ENCODE measurements at regions not wholly inside any gene's neighbourhood (a gene's known extent, or its start where the extent isn't known, plus 50 kb on each side); places are given as distances from the start of the nearest gene placed in this dataset.

DNA sequence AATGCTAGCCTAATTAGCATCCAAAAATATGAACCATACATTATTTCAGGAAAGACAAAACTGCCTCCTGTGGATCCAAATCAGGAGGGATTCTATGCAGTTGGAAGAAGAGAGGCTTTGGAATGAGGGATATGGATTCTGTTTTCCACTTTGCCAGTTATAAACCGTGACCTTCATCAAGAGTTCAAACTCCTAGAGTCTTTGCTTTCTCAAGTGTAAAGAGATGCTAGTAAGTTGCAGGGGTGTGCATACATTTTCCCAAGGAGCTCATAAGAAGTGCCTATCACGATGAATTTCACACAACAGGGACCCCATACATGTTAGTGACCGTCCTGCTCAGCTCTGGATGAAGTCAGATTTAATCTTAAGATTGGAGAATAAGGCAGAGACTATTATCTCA lies 542.5 kb downstream of the SOX11 start:
- no peak overlapping the region for H2AFZ ChIP-seq
- H3K4me3 ChIP-seq, result no peak overlapping the region
- no peaks in the 10 kb centered on the region for H4K20me1 ChIP-seq (ENCODE audit: insufficient read depth, poor library complexity, severe bottlenecking)
- 88% methylated on average over 3 of the region's 3 CpGs for WGBS (ENCODE audit: low lambda C conversion rate, missing lambda C conversion rate)
- no peak for TF ChIP-seq EZH2phosphoT487 (IDR thresholded peaks at IDR 0.05; ENCODE audit: low read depth, severe bottlenecking, unreplicated experiment)
- H3K9me2 ChIP-seq (replicated peaks; ENCODE audit: insufficient read depth), result no peaks in the 10 kb centered on the region
- H3K9me3 ChIP-seq (ENCODE audit: low read depth), result no peaks in the 10 kb centered on the region
- no peaks in the 10 kb centered on the region for H3K4me1 ChIP-seq (ENCODE audit: insufficient read depth)
- H3K27ac ChIP-seq, result no peak overlapping the region
- DNase-seq (ENCODE audit: low spot score), result no peak
- H3K27me3 ChIP-seq, result no peaks in the 10 kb centered on the region
- no peaks in the 10 kb centered on the region for H3K79me2 ChIP-seq
- H3K4me2 ChIP-seq, result no peak overlapping the region
- no peaks in the 10 kb centered on the region for H3K36me3 ChIP-seq (replicated peaks; ENCODE audit: insufficient read depth, low read depth)

DNA sequence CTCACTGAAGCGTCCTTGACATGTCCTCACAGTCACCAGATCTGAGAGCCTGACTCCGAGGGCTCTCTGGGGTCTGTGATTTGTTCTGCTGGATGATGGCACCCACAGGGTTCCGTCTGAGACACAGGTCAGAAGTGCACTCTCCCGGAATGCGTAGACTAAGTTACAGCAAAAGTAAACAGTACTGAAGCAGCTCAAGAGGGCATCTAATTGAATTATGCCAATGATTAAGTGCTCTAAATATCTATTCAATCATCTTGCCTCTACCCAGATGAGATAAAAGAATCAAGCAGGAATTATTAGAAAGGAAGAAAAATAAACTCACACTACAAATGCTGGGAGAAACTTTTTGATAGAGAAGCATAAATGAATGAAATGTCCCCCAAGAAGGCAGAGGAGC lies 544.1 kb downstream of the SOX11 start:
- H4K20me1 ChIP-seq (ENCODE audit: insufficient read depth, poor library complexity, severe bottlenecking), result no peaks in the 10 kb centered on the region
- no peak for TF ChIP-seq EZH2phosphoT487 (IDR thresholded peaks at IDR 0.05; ENCODE audit: low read depth, severe bottlenecking, unreplicated experiment)
- TF ChIP-seq, protein P1, sequence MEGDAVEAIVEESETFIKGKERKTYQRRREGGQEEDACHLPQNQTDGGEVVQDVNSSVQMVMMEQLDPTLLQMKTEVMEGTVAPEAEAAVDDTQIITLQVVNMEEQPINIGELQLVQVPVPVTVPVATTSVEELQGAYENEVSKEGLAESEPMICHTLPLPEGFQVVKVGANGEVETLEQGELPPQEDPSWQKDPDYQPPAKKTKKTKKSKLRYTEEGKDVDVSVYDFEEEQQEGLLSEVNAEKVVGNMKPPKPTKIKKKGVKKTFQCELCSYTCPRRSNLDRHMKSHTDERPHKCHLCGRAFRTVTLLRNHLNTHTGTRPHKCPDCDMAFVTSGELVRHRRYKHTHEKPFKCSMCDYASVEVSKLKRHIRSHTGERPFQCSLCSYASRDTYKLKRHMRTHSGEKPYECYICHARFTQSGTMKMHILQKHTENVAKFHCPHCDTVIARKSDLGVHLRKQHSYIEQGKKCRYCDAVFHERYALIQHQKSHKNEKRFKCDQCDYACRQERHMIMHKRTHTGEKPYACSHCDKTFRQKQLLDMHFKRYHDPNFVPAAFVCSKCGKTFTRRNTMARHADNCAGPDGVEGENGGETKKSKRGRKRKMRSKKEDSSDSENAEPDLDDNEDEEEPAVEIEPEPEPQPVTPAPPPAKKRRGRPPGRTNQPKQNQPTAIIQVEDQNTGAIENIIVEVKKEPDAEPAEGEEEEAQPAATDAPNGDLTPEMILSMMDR (IDR thresholded peaks at IDR 0.05; ENCODE audit: poor library complexity), result no peak
- TF ChIP-seq EZH2 (IDR thresholded peaks at IDR 0.05; ENCODE audit: borderline replicate concordance), result no peak
- H3K27ac ChIP-seq, result no peak overlapping the region
- H3K4me1 ChIP-seq (ENCODE audit: insufficient read depth), result no peaks in the 10 kb centered on the region
- H3K36me3 ChIP-seq (replicated peaks; ENCODE audit: insufficient read depth, low read depth), result no peaks in the 10 kb centered on the region
- WGBS (ENCODE audit: low lambda C conversion rate, missing lambda C conversion rate), result 50% methylated on average over 5 of the region's 5 CpGs
- no peak overlapping the region for H3K4me2 ChIP-seq
- DNase-seq (ENCODE audit: low spot score), result no peak
- no peaks in the 10 kb centered on the region for H3K9me2 ChIP-seq (replicated peaks; ENCODE audit: insufficient read depth)
- no peaks in the 10 kb centered on the region for H3K79me2 ChIP-seq
- no peaks in the 10 kb centered on the region for H3K27me3 ChIP-seq
- no peaks in the 10 kb centered on the region for H3K9me3 ChIP-seq (ENCODE audit: low read depth)
- H3K4me3 ChIP-seq, result no peak overlapping the region
- no peak overlapping the region for H2AFZ ChIP-seq

DNA sequence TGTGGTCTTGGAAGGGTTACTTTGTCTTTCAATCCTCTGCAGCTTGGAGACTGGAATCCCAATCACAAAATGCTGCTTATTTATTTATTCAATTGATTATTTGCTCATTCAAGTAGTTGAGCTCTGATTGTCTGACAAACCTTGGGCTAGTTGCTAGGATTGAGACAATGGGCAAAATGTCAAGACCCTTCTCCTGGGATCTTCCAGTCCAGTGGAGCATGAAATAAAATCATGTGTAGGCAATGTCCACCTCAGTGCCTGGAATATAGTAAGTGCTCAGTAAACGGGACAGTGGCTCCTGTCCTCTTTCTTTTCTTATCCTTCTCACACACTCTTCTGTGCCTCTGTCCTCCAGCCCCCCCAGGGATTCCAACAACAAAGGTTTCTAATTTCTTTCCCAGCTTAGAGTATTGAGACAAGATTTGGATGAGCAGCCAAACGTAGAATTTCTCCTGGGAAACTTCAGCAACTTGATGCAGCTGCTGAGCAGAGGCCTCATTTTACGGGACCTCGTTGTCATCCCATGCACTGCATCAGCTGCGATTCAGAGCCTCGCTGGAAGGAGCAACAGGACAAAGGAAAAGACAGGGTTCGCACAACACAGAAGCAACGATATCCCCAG lies 545.0 kb downstream of the SOX11 start:
- H2AFZ ChIP-seq, result no peak overlapping the region
- H3K4me2 ChIP-seq, result no peak overlapping the region
- H3K36me3 ChIP-seq (replicated peaks; ENCODE audit: insufficient read depth, low read depth), result no peaks in the 10 kb centered on the region
- H3K9me2 ChIP-seq (replicated peaks; ENCODE audit: insufficient read depth), result no peaks in the 10 kb centered on the region
- no peak for DNase-seq (ENCODE audit: low spot score)
- no peaks in the 10 kb centered on the region for H3K9me3 ChIP-seq (ENCODE audit: low read depth)
- H4K20me1 ChIP-seq (ENCODE audit: insufficient read depth, poor library complexity, severe bottlenecking), result no peaks in the 10 kb centered on the region
- H3K27me3 ChIP-seq, result no peaks in the 10 kb centered on the region
- H3K4me3 ChIP-seq, result no peak overlapping the region
- no peaks in the 10 kb centered on the region for H3K4me1 ChIP-seq (ENCODE audit: insufficient read depth)
- WGBS (ENCODE audit: low lambda C conversion rate, missing lambda C conversion rate), result 90% methylated on average over 8 of the region's 8 CpGs
- TF ChIP-seq EZH2phosphoT487 (IDR thresholded peaks at IDR 0.05; ENCODE audit: low read depth, severe bottlenecking, unreplicated experiment), result no peak
- TF ChIP-seq, protein P1 (IDR thresholded peaks at IDR 0.05; ENCODE audit: poor library complexity), result no peak
- no peak for TF ChIP-seq EZH2 (IDR thresholded peaks at IDR 0.05; ENCODE audit: borderline replicate concordance)
- H3K27ac ChIP-seq, result no peak overlapping the region
- no peaks in the 10 kb centered on the region for H3K79me2 ChIP-seq

DNA sequence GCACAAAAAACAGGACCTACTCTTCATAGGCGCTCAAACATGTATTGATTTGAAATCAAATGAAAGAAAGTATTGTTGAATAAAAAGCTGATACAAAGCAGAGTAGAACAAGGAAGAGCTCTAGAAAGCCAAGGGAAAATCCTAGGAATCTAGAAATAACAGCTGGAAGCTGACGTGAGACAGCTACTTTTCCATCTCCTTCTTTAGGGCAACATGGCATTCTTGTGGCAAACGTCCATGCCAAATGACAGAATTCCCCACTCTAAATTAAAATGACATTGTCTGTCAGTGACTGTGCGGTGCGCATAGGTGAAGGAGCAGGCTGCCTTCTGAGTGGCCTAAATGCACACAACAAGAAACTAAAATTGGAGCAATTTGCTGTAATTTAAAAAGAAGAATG lies 557.4 kb downstream of the SOX11 start:
- Histone ChIP-seq H4K20me1 (ENCODE audit: insufficient read depth, poor library complexity, severe bottlenecking) (no peaks in the 10 kb centered on the region), H3K4me2 (no peak overlapping the region), H3K36me3 (replicated peaks; ENCODE audit: insufficient read depth, low read depth) (no peaks in the 10 kb centered on the region), H3K4me1 (ENCODE audit: insufficient read depth) (peaks cover 2% of the 10 kb centered on the region), H3K9me3 (ENCODE audit: low read depth) (no peaks in the 10 kb centered on the region), H2AFZ (no peak overlapping the region), H3K27ac (no peak overlapping the region), H3K27me3 (no peaks in the 10 kb centered on the region), H3K79me2 (no peaks in the 10 kb centered on the region), H3K9me2 (replicated peaks; ENCODE audit: insufficient read depth) (no peaks in the 10 kb centered on the region), H3K4me3 (no peak overlapping the region)
- no peak for DNase-seq (ENCODE audit: low spot score)
- 77% methylated on average over 5 of the region's 5 CpGs for WGBS (ENCODE audit: low lambda C conversion rate, missing lambda C conversion rate)
- TF ChIP-seq EZH2phosphoT487 (IDR thresholded peaks at IDR 0.05; ENCODE audit: low read depth, severe bottlenecking, unreplicated experiment) (no peak), EZH2 (IDR thresholded peaks at IDR 0.05; ENCODE audit: borderline replicate concordance) (no peak)
- TF ChIP-seq, protein P1 (IDR thresholded peaks at IDR 0.05; ENCODE audit: poor library complexity), result no peak

All from hepatocyte (in vitro differentiated cells).